ENCODE measurements at regions not wholly inside any gene's neighbourhood (a gene's known extent, or its start where the extent isn't known, plus 50 kb on each side); places are given as distances from the start of the nearest gene placed in this dataset.

- Histone ChIP-seq H3K27me3 (ENCODE audit: control insufficient read depth in 3 of 3, insufficient read depth in 3 of 3, low read length in 3 of 3) (no peaks in the 10 kb centered on the region), H3K36me3 (ENCODE audit: control insufficient read depth in 3 of 3, insufficient read depth in 3 of 3, low read length in 3 of 3) (no peaks in the 10 kb centered on the region), H3K4me1 (ENCODE audit: control insufficient read depth in 3 of 3, insufficient read depth in 3 of 3, low read length in 3 of 3) (peaks cover 3 to 14% (median 4%) of the 10 kb centered on the region in 3 donors), H3K9me3 (ENCODE audit: control insufficient read depth in 3 of 3, low read length in 3 of 3) (no peaks in the 10 kb centered on the region), H3K27ac (ENCODE audit: low read depth, low read length) (no peak overlapping the region), H3K9ac (ENCODE audit: low read depth in 1 of 3, low read length in 3 of 3) (no peak overlapping the region), H3K4me3 (ENCODE audit: low read length in 3 of 3) (no peak overlapping the region)
Measured at GRCh38 chr15:70495991-70496599, 267.3 kb downstream of the UACA start.

- H3K9me3 ChIP-seq (ENCODE audit: control insufficient read depth in 3 of 3, low read length in 3 of 3): no peaks in the 10 kb centered on the region
- peaks cover 3 to 16% (median 4%) of the 10 kb centered on the region in 3 donors for H3K4me1 ChIP-seq (ENCODE audit: control insufficient read depth in 3 of 3, insufficient read depth in 3 of 3, low read length in 3 of 3)
- no peak overlapping the region for H3K9ac ChIP-seq (ENCODE audit: low read depth in 1 of 3, low read length in 3 of 3)
- H3K4me3 ChIP-seq (ENCODE audit: low read length in 3 of 3): no peak overlapping the region
- no peak overlapping the region for H3K27ac ChIP-seq (ENCODE audit: low read depth, low read length)
- H3K27me3 ChIP-seq (ENCODE audit: control insufficient read depth in 3 of 3, insufficient read depth in 3 of 3, low read length in 3 of 3): peaks cover 0 to 2% (median 0%) of the 10 kb centered on the region in 3 donors
- H3K36me3 ChIP-seq (ENCODE audit: control insufficient read depth in 3 of 3, insufficient read depth in 3 of 3, low read length in 3 of 3): no peaks in the 10 kb centered on the region
Measured at GRCh38 chr15:70494852-70495571, 268.3 kb downstream of the UACA start.

- peaks cover 3 to 16% (median 4%) of the 10 kb centered on the region in 3 donors for H3K4me1 ChIP-seq (ENCODE audit: control insufficient read depth in 3 of 3, insufficient read depth in 3 of 3, low read length in 3 of 3)
- H3K9ac ChIP-seq (ENCODE audit: low read depth in 1 of 3, low read length in 3 of 3): no peak overlapping the region
- H3K36me3 ChIP-seq (ENCODE audit: control insufficient read depth in 3 of 3, insufficient read depth in 3 of 3, low read length in 3 of 3): no peaks in the 10 kb centered on the region
- no peaks in the 10 kb centered on the region for H3K9me3 ChIP-seq (ENCODE audit: control insufficient read depth in 3 of 3, low read length in 3 of 3)
- no peak overlapping the region for H3K27ac ChIP-seq (ENCODE audit: low read depth, low read length)
- H3K27me3 ChIP-seq (ENCODE audit: control insufficient read depth in 3 of 3, insufficient read depth in 3 of 3, low read length in 3 of 3): peaks cover 0 to 2% (median 0%) of the 10 kb centered on the region in 3 donors
- H3K4me3 ChIP-seq (ENCODE audit: low read length in 3 of 3): no peak overlapping the region
Measured at GRCh38 chr15:70494517-70494851, 268.9 kb downstream of the UACA start.

GRCh38 chr15:70493787-70494516 lies 269.4 kb downstream of the UACA start:
- Histone ChIP-seq H3K4me1 (ENCODE audit: control insufficient read depth in 3 of 3, insufficient read depth in 3 of 3, low read length in 3 of 3) (peaks cover 3 to 16% (median 4%) of the 10 kb centered on the region in 3 donors), H3K27me3 (ENCODE audit: control insufficient read depth in 3 of 3, insufficient read depth in 3 of 3, low read length in 3 of 3) (peaks cover 0 to 2% (median 0%) of the 10 kb centered on the region in 3 donors), H3K9ac (ENCODE audit: low read depth in 1 of 3, low read length in 3 of 3) (no peak overlapping the region), H3K4me3 (ENCODE audit: low read length in 3 of 3) (no peak overlapping the region), H3K36me3 (ENCODE audit: control insufficient read depth in 3 of 3, insufficient read depth in 3 of 3, low read length in 3 of 3) (no peaks in the 10 kb centered on the region), H3K27ac (ENCODE audit: low read depth, low read length) (no peak overlapping the region), H3K9me3 (ENCODE audit: control insufficient read depth in 3 of 3, low read length in 3 of 3) (no peaks in the 10 kb centered on the region)

GRCh38 chr15:70493376-70493775 lies 270.0 kb downstream of the UACA start:
- Histone ChIP-seq H3K9ac (ENCODE audit: low read depth in 1 of 3, low read length in 3 of 3) (no peak overlapping the region), H3K27ac (ENCODE audit: low read depth, low read length) (no peak overlapping the region), H3K4me3 (ENCODE audit: low read length in 3 of 3) (no peak overlapping the region), H3K27me3 (ENCODE audit: control insufficient read depth in 3 of 3, insufficient read depth in 3 of 3, low read length in 3 of 3) (peaks cover 0 to 2% (median 0%) of the 10 kb centered on the region in 3 donors), H3K4me1 (ENCODE audit: control insufficient read depth in 3 of 3, insufficient read depth in 3 of 3, low read length in 3 of 3) (peaks cover 3 to 16% (median 4%) of the 10 kb centered on the region in 3 donors), H3K9me3 (ENCODE audit: control insufficient read depth in 3 of 3, low read length in 3 of 3) (no peaks in the 10 kb centered on the region), H3K36me3 (ENCODE audit: control insufficient read depth in 3 of 3, insufficient read depth in 3 of 3, low read length in 3 of 3) (no peaks in the 10 kb centered on the region)

- Histone ChIP-seq H3K27me3 (ENCODE audit: control insufficient read depth in 3 of 3, insufficient read depth in 3 of 3, low read length in 3 of 3) (peaks cover 0 to 2% (median 0%) of the 10 kb centered on the region in 3 donors), H3K36me3 (ENCODE audit: control insufficient read depth in 3 of 3, insufficient read depth in 3 of 3, low read length in 3 of 3) (no peaks in the 10 kb centered on the region), H3K4me3 (ENCODE audit: low read length in 3 of 3) (no peak overlapping the region), H3K9me3 (ENCODE audit: control insufficient read depth in 3 of 3, low read length in 3 of 3) (no peaks in the 10 kb centered on the region), H3K4me1 (ENCODE audit: control insufficient read depth in 3 of 3, insufficient read depth in 3 of 3, low read length in 3 of 3) (peaks cover 0 to 12% (median 3%) of the 10 kb centered on the region in 3 donors), H3K27ac (ENCODE audit: low read depth, low read length) (no peak overlapping the region), H3K9ac (ENCODE audit: low read depth in 1 of 3, low read length in 3 of 3) (no peak overlapping the region)
Measured at GRCh38 chr15:70492240-70493177, 270.8 kb downstream of the UACA start.

GRCh38 chr15:70491641-70492040 lies 271.7 kb downstream of the UACA start:
- H3K9me3 ChIP-seq (ENCODE audit: control insufficient read depth in 3 of 3, low read length in 3 of 3): no peaks in the 10 kb centered on the region
- H3K36me3 ChIP-seq (ENCODE audit: control insufficient read depth in 3 of 3, insufficient read depth in 3 of 3, low read length in 3 of 3): no peaks in the 10 kb centered on the region
- H3K27ac ChIP-seq (ENCODE audit: low read depth, low read length): no peak overlapping the region
- H3K9ac ChIP-seq (ENCODE audit: low read depth in 1 of 3, low read length in 3 of 3): no peak overlapping the region
- peaks cover 0 to 2% (median 0%) of the 10 kb centered on the region in 3 donors for H3K27me3 ChIP-seq (ENCODE audit: control insufficient read depth in 3 of 3, insufficient read depth in 3 of 3, low read length in 3 of 3)
- no peak overlapping the region for H3K4me3 ChIP-seq (ENCODE audit: low read length in 3 of 3)
- peaks cover 3 to 18% (median 3%) of the 10 kb centered on the region in 3 donors for H3K4me1 ChIP-seq (ENCODE audit: control insufficient read depth in 3 of 3, insufficient read depth in 3 of 3, low read length in 3 of 3)

GRCh38 chr15:70491201-70491621 lies 272.1 kb downstream of the UACA start:
- Histone ChIP-seq H3K27ac (ENCODE audit: low read depth, low read length) (no peak overlapping the region), H3K9me3 (ENCODE audit: control insufficient read depth in 3 of 3, low read length in 3 of 3) (no peaks in the 10 kb centered on the region), H3K4me3 (ENCODE audit: low read length in 3 of 3) (no peak overlapping the region), H3K36me3 (ENCODE audit: control insufficient read depth in 3 of 3, insufficient read depth in 3 of 3, low read length in 3 of 3) (no peaks in the 10 kb centered on the region), H3K27me3 (ENCODE audit: control insufficient read depth in 3 of 3, insufficient read depth in 3 of 3, low read length in 3 of 3) (peaks cover 0 to 2% (median 0%) of the 10 kb centered on the region in 3 donors), H3K4me1 (ENCODE audit: control insufficient read depth in 3 of 3, insufficient read depth in 3 of 3, low read length in 3 of 3) (peaks cover 3 to 18% (median 3%) of the 10 kb centered on the region in 3 donors), H3K9ac (ENCODE audit: low read depth in 1 of 3, low read length in 3 of 3) (no peak overlapping the region)

GRCh38 chr15:70490838-70491155 lies 272.6 kb downstream of the UACA start:
- Histone ChIP-seq H3K27me3 (ENCODE audit: control insufficient read depth in 3 of 3, insufficient read depth in 3 of 3, low read length in 3 of 3) (peaks cover 0 to 2% (median 0%) of the 10 kb centered on the region in 3 donors), H3K9me3 (ENCODE audit: control insufficient read depth in 3 of 3, low read length in 3 of 3) (no peaks in the 10 kb centered on the region), H3K36me3 (ENCODE audit: control insufficient read depth in 3 of 3, insufficient read depth in 3 of 3, low read length in 3 of 3) (no peaks in the 10 kb centered on the region), H3K4me3 (ENCODE audit: low read length in 3 of 3) (no peak overlapping the region), H3K9ac (ENCODE audit: low read depth in 1 of 3, low read length in 3 of 3) (no peak overlapping the region), H3K4me1 (ENCODE audit: control insufficient read depth in 3 of 3, insufficient read depth in 3 of 3, low read length in 3 of 3) (peaks cover 3 to 18% (median 3%) of the 10 kb centered on the region in 3 donors), H3K27ac (ENCODE audit: low read depth, low read length) (no peak overlapping the region)

All from skeletal muscle tissue (tissue), 3 donors.